ENCODE measurements at regions not wholly inside any gene's neighbourhood (a gene's known extent, or its start where the extent isn't known, plus 50 kb on each side); places are given as distances from the start of the nearest gene placed in this dataset.

DNA sequence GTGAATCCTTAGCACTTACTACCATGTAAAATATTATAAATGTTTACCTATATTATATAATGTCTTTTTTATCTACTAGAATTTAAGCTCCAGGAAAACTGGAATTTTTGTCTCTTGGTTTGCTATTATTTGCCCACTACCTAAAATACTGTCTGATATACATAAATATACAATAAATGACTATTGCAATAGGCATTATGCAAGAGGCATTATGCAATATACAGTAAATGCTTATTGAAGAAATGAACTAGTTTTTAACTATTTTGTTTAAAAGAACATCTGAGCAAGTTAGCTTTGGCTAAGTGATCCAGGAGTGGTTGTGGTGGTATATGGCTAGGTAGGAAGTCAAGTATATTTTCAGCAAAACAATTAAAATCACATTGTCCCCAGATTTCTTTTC lies 640.2 kb upstream of the PKN2 start:
- intact Hi-C loops (cut with DNase I), result no loop called here
- Histone ChIP-seq H3K36me3 (no peaks in the 10 kb centered on the region), H3K27me3 (ENCODE audit: low read depth) (no peaks in the 10 kb centered on the region), H3K9me3 (peaks cover 6% of the 10 kb centered on the region), H3K4me3 (no peak overlapping the region), H3K27ac (no peak overlapping the region), H3K4me1 (no peaks in the 10 kb centered on the region)
- DNase-seq, result no peak
- TF ChIP-seq, protein P1, sequence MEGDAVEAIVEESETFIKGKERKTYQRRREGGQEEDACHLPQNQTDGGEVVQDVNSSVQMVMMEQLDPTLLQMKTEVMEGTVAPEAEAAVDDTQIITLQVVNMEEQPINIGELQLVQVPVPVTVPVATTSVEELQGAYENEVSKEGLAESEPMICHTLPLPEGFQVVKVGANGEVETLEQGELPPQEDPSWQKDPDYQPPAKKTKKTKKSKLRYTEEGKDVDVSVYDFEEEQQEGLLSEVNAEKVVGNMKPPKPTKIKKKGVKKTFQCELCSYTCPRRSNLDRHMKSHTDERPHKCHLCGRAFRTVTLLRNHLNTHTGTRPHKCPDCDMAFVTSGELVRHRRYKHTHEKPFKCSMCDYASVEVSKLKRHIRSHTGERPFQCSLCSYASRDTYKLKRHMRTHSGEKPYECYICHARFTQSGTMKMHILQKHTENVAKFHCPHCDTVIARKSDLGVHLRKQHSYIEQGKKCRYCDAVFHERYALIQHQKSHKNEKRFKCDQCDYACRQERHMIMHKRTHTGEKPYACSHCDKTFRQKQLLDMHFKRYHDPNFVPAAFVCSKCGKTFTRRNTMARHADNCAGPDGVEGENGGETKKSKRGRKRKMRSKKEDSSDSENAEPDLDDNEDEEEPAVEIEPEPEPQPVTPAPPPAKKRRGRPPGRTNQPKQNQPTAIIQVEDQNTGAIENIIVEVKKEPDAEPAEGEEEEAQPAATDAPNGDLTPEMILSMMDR (IDR thresholded peaks at IDR 0.05), result no peak
- no peak for ATAC-seq

DNA sequence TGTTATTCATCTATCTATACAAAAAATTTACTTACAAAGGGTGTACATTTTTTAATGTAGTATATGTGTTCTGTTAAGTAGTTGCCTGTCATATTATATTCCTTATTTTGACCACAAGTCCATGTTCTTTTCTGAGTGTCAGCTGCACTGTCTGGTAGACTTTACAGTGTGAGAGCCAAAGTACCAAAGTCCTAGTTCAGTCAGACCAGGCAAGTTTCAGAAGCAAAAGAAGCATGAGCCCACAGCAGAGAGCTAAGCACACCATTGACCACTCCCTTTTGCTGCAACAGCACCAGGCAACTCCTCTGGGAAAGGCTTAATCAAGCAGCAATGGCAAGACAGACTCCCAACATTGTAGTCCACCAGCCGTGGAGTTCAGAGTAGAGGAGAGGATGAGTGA lies 631.9 kb upstream of the PKN2 start:
- TF ChIP-seq, protein P1 (IDR thresholded peaks at IDR 0.05), result no peak
- intact Hi-C loops (cut with DNase I), result no loop called here
- no peaks in the 10 kb centered on the region for H3K27me3 ChIP-seq (ENCODE audit: low read depth)
- no peak overlapping the region for H3K27ac ChIP-seq
- no peak overlapping the region for H3K4me3 ChIP-seq
- ATAC-seq (no peak), DNase-seq (no peak)
- H3K9me3 ChIP-seq, result no peaks in the 10 kb centered on the region
- no peaks in the 10 kb centered on the region for H3K36me3 ChIP-seq
- H3K4me1 ChIP-seq, result no peaks in the 10 kb centered on the region

DNA sequence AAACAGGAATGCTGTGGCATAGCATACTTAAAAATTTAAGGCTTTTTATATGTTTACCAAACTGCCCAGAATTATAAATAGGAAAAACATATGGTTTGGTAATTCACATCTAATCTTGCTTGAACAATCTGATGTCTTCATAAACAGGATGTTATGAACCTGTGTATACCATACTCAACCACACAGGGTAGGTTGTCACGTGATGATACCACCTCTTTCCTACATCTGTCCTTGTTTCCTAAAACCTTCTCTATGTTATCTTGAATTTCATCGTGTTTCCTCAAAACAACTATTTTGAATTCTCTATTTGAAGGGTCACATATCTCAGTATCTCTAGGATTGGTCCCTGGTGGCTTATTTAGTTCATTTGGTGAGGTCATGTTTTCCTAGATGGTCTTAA lies 631.0 kb upstream of the PKN2 start:
- H3K27ac ChIP-seq, result no peak overlapping the region
- no peaks in the 10 kb centered on the region for H3K36me3 ChIP-seq
- DNase-seq (no peak), ATAC-seq (no peak)
- no peaks in the 10 kb centered on the region for H3K27me3 ChIP-seq (ENCODE audit: low read depth)
- intact Hi-C loops (cut with DNase I), result no loop called here
- H3K9me3 ChIP-seq, result no peaks in the 10 kb centered on the region
- no peak overlapping the region for H3K4me3 ChIP-seq
- TF ChIP-seq, protein P1 (IDR thresholded peaks at IDR 0.05), result no peak
- H3K4me1 ChIP-seq, result no peaks in the 10 kb centered on the region

DNA sequence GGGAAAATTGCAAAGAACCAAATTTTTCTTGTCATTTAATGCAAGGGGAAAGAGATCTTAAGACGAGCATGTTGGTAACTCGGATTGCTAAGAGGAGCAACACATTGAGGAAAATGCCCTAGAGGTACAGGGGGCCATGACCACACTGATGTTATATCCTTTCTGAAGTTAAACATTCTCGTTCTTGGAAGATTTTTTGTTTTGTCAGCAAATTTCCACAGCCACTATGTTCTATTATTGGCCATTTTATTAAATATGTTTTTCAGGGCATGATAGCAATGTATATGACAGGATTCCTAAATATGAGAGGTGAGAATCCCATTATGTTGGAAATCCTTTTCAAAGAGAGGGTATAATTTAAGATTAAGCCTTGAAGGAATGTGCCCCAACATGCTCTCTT lies 627.2 kb upstream of the PKN2 start:
- Histone ChIP-seq H3K36me3 (no peaks in the 10 kb centered on the region), H3K9me3 (no peaks in the 10 kb centered on the region), H3K4me1 (no peaks in the 10 kb centered on the region), H3K27me3 (ENCODE audit: low read depth) (no peaks in the 10 kb centered on the region), H3K27ac (no peak overlapping the region), H3K4me3 (no peak overlapping the region)
- DNase-seq (no peak), ATAC-seq (no peak)
- intact Hi-C loops (cut with DNase I), result no loop called here
- TF ChIP-seq, protein P1 (IDR thresholded peaks at IDR 0.05), result no peak

DNA sequence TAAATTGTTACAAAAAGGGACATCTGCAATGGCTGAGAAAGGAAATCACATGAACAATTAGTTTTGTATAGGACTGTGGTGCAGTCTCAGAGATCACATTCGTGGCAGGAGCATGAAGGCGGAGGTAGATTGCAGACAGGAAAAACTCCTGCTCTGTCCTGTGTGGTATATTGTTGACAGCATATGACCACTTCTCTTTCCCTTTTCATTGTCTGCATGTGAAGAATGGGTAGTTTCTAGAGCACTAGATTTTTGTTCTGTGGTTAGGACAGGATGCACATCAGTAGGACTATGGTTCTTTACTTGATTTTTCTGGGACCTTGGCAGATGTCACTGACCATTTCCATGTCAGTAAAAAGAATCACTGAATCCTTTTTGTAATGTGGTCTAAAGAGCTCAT lies 625.9 kb upstream of the PKN2 start:
- no peaks in the 10 kb centered on the region for H3K4me1 ChIP-seq
- H3K4me3 ChIP-seq, result no peak overlapping the region
- no peaks in the 10 kb centered on the region for H3K27me3 ChIP-seq (ENCODE audit: low read depth)
- no peak for ATAC-seq
- DNase-seq, result no peak
- intact Hi-C loops (cut with DNase I), result no loop called here
- no peaks in the 10 kb centered on the region for H3K36me3 ChIP-seq
- H3K9me3 ChIP-seq, result no peaks in the 10 kb centered on the region
- TF ChIP-seq, protein P1 (IDR thresholded peaks at IDR 0.05), result no peak
- H3K27ac ChIP-seq, result no peak overlapping the region

DNA sequence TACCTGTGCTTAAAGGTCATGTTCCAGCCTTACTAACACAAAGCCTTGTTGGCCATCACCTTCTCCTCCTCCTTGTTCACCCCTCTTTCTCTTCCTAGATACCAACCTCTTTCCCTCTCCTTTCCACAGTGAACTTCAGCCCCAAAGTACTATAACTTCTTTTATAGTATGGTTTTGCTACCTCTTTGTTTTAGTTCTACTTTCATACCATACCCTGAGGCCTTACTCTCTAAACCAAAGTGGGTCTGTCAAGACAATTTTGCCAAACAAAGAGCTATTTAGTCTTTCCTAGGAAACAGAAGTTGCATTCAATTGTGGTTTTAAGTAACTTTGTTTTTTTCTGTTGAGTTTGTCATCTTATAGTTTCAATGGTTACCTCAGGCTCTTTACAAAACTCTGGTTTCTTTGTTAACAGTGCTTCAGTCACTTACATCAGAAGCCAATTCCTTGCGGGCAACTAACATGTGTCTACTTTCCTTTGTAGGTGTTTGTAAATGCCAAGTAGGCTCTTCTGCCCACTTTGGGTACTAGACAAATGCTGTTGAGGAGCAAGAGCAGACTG lies 623.9 kb upstream of the PKN2 start:
- no peaks in the 10 kb centered on the region for H3K9me3 ChIP-seq
- TF ChIP-seq, protein P1 (IDR thresholded peaks at IDR 0.05), result no peak
- no peak overlapping the region for H3K27ac ChIP-seq
- intact Hi-C loops (cut with DNase I), result no loop called here
- no peak overlapping the region for H3K4me3 ChIP-seq
- no peaks in the 10 kb centered on the region for H3K36me3 ChIP-seq
- no peaks in the 10 kb centered on the region for H3K27me3 ChIP-seq (ENCODE audit: low read depth)
- no peak for ATAC-seq
- DNase-seq, result no peak
- H3K4me1 ChIP-seq, result no peaks in the 10 kb centered on the region
